SK-N-SH (cell line): ENCODE measurements at regions not wholly inside any gene's neighbourhood (a gene's known extent, or its start where the extent isn't known, plus 50 kb on each side); places are given as distances from the start of the nearest gene placed in this dataset.

Source experiments
- CTCF ChIA-PET: fragments of 300-600, 350-600 bp; formaldehyde crosslinking; extraction: SDS; loops from one replicate; lab custom pipeline; 2021; lab: Yijun Ruan, JAX
- POLR2A ChIA-PET: fragments of 350-600 bp; sonication (Branson Sonifier 250); formaldehyde crosslinking; extraction: SDS; loops from one replicate; lab custom pipeline; 2020; ENCODE audit warnings: antibody characterized with exemption, inconsistent platforms; lab: Yijun Ruan, JAX
- DNase-seq: peaks from one replicate; pipeline ENCODE4 v3.0.0; 2012
- H2AFZ ChIP-seq: fragments of 200-600 bp; sonication (generic); 2 replicates; pipeline ENCODE4 v1.8.1; 2016; ENCODE audit warnings: antibody characterized with exemption, mild to moderate bottlenecking, low read depth
- H3F3A ChIP-seq: fragments of 200-600 bp; sonication (generic); replicated peaks from 2 replicates; pipeline ENCODE3; 2016; ENCODE audit warnings: antibody characterized with exemption, mild to moderate bottlenecking; ENCODE audit not compliant: insufficient read depth
- H3K27ac ChIP-seq, 2 experiments: fragments of 200-500 bp in 1 of 2; fragments of 200-600 bp in 1 of 2; sonication (Bioruptor generic) in 1 of 2; sonication (generic), shearing (Covaris generic) in 1 of 2; 2 replicates each; pipeline versions ENCODE4 v1.5.1 to v1.6.1; 2014 to 2016; ENCODE audit warnings: low read depth in 2 of 2, inconsistent platforms in 1 of 2, low read length in 1 of 2, mild to moderate bottlenecking in 1 of 2, mixed read lengths in 1 of 2
- H3K27me3 ChIP-seq: fragments of 200-600 bp; sonication (generic), shearing (Covaris generic); 2 replicates; pipeline ENCODE4 v1.6.1; 2016; ENCODE audit warnings: mixed run types; ENCODE audit not compliant: insufficient read depth
- H3K36me3 ChIP-seq, 2 experiments: fragments of 200-500 bp in 1 of 2; fragments of 200-600 bp in 1 of 2; sonication (Bioruptor generic) in 1 of 2; sonication (generic) in 1 of 2; replicated peaks in 1 of 2; 2 replicates each; pipeline versions ENCODE3 to v1.5.1; 2014 to 2016; ENCODE audit warnings: low read length in 1 of 2, mild to moderate bottlenecking in 1 of 2; ENCODE audit not compliant: insufficient read depth in 2 of 2, control insufficient read depth in 1 of 2
- H3K4me1 ChIP-seq, 2 experiments: fragments of 200-500 bp in 1 of 2; fragments of 200-600 bp in 1 of 2; sonication (Bioruptor generic) in 1 of 2; sonication (generic), shearing (Covaris generic) in 1 of 2; 2 replicates each; pipeline versions ENCODE4 v1.5.1 to v1.6.1; 2014 to 2016; ENCODE audit warnings: low read depth in 1 of 2, low read length in 1 of 2, mixed run types in 1 of 2; ENCODE audit not compliant: insufficient read depth in 2 of 2, control insufficient read depth in 1 of 2
- H3K4me2 ChIP-seq: fragments of 200-600 bp; sonication (generic), shearing (Covaris generic); 2 replicates; pipeline ENCODE4 v1.6.1; 2017; ENCODE audit warnings: mixed run types
- H3K4me3 ChIP-seq, 2 experiments: fragments of 200-500 bp in 1 of 2; fragments of 200-600 bp in 1 of 2; sonication (Bioruptor generic) in 1 of 2; sonication (generic), shearing (Covaris generic) in 1 of 2; 2 replicates each; pipeline versions ENCODE4 v1.5.1 to v1.8.1; 2014 to 2016; ENCODE audit warnings: low read depth in 2 of 2, inconsistent platforms in 1 of 2, low read length in 1 of 2, mild to moderate bottlenecking in 1 of 2, mixed read lengths in 1 of 2, moderate library complexity in 1 of 2
- H3K79me2 ChIP-seq: fragments of 200-600 bp; sonication (generic); 2 replicates; pipeline ENCODE4 v1.8.1; 2017; ENCODE audit warnings: mild to moderate bottlenecking; ENCODE audit not compliant: insufficient read depth
- H3K9ac ChIP-seq: fragments of 200-600 bp; sonication (generic); 2 replicates; pipeline ENCODE4 v1.6.1; 2017; ENCODE audit warnings: mixed run types
- H3K9me2 ChIP-seq: fragments of 200-600 bp; sonication (generic); 2 replicates; pipeline ENCODE4 v1.6.1; 2017; ENCODE audit warnings: mixed run types
- H3K9me3 ChIP-seq: fragments of 200-600 bp; sonication (generic); 2 replicates; pipeline ENCODE4 v1.6.1; 2017; ENCODE audit warnings: mixed run types, mild to moderate bottlenecking, moderate library complexity
- H4K20me1 ChIP-seq: fragments of 200-600 bp; sonication (generic); 2 replicates; pipeline ENCODE4 v1.6.1; 2017; ENCODE audit warnings: mild to moderate bottlenecking, mixed run types; ENCODE audit not compliant: insufficient read depth
- CHD2 ChIP-seq: fragments of 150-350 bp; IDR thresholded peaks from 2 replicates; pipeline ENCODE4 v1.6.1; 2018; ENCODE audit warnings: low read length; ENCODE audit not compliant: partially characterized antibody
- ELF1 ChIP-seq: IDR thresholded peaks from 2 replicates; pipeline ENCODE4 v1.4.0; 2012
- FOXJ3 ChIP-seq: sonication (generic); formaldehyde crosslinking; IDR thresholded peaks from 2 replicates; pipeline ENCODE4 v1.5.1; 2020; ENCODE audit warnings: mild to moderate bottlenecking, missing genetic modification reagents
- MAX ChIP-seq: IDR thresholded peaks from 2 replicates; pipeline ENCODE4 v1.4.0; 2012; ENCODE audit warnings: low read depth
- MXI1 ChIP-seq: IDR thresholded peaks from 2 replicates; pipeline ENCODE4 v1.6.1; 2012; ENCODE audit warnings: mild to moderate bottlenecking, low read depth, low read length, improper control_type of control experiment
- NFIC ChIP-seq: IDR thresholded peaks from 2 replicates; pipeline ENCODE4 v1.4.0; 2012; ENCODE audit warnings: borderline replicate concordance
- POLR2AphosphoS5 ChIP-seq: IDR thresholded peaks from 2 replicates; pipeline ENCODE4 v1.6.1; 2012; ENCODE audit warnings: low read depth, low read length
- RAD21 ChIP-seq: IDR thresholded peaks from 2 replicates; pipeline ENCODE4 v1.6.1; 2012; ENCODE audit warnings: mild to moderate bottlenecking, low read length
- RFX5 ChIP-seq: IDR thresholded peaks from 2 replicates; pipeline ENCODE4 v1.6.1; 2012; ENCODE audit warnings: mild to moderate bottlenecking, improper control_type of control experiment, low read length
- RXRA ChIP-seq: IDR thresholded peaks from 2 replicates; pipeline ENCODE4 v1.4.0; 2012; ENCODE audit warnings: low read depth, mild to moderate bottlenecking, borderline replicate concordance
- SIN3A ChIP-seq: IDR thresholded peaks from 2 replicates; pipeline ENCODE4 v1.6.1; 2012; ENCODE audit warnings: low read depth, mild to moderate bottlenecking, low read length, moderate library complexity, borderline replicate concordance
- TAF1 ChIP-seq: IDR thresholded peaks from 2 replicates; pipeline ENCODE4 v1.6.1; 2012; ENCODE audit warnings: low read depth, mild to moderate bottlenecking, low read length, moderate library complexity, borderline replicate concordance
- TCF12 ChIP-seq: IDR thresholded peaks from 2 replicates; pipeline ENCODE4 v1.4.0; 2012
- YY1 ChIP-seq: IDR thresholded peaks from 2 replicates; pipeline ENCODE4 v1.4.0; 2012; ENCODE audit warnings: low read depth, mild to moderate bottlenecking
- WGBS: methylation state at CpG from one replicate; pipeline ENCODE4 v1.1.6; 2017; ENCODE audit warnings: low lambda C conversion rate; 5-methylcytosine and 5-hydroxymethylcytosine counted together
- TF ChIP-seq, protein P1 (sequence below): fragments of 200-600 bp; sonication (generic); IDR thresholded peaks from 2 replicates; pipeline ENCODE4 v1.6.1; 2017; ENCODE audit warnings: antibody characterized with exemption, mild to moderate bottlenecking, moderate library complexity
- TF ChIP-seq, protein P2 (sequence below): fragments of 150-350 bp; IDR thresholded peaks from 2 replicates; pipeline ENCODE4 v1.6.1; 2017; ENCODE audit warnings: antibody characterized with exemption, low read length, low read depth, borderline replicate concordance

DNA sequence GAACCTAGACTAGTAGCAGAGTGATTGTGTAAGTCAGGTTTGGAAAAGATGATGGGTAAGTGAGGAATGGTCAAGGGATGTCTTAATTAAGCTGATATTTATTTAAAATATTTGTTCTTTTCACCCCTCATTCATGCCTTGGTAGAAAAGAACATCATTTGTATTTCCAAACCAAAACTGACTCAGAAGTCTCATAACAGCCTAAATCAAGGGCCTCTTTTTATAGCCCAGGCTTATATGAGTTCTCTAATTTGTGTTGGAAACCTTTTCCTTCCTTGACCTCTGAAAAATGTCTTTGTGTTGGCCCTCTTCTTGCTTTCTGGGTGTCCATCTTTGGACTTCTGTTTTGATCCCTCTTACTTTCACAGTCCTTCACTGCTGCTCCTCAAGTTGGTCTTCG, 1428.2 kb downstream of the MRPL39 start (continued):
- TF ChIP-seq MAX (no peak), FOXJ3 (CRISPR knock-in tag) (no peak), RFX5 (no peak), RAD21 (no peak)

DNA sequence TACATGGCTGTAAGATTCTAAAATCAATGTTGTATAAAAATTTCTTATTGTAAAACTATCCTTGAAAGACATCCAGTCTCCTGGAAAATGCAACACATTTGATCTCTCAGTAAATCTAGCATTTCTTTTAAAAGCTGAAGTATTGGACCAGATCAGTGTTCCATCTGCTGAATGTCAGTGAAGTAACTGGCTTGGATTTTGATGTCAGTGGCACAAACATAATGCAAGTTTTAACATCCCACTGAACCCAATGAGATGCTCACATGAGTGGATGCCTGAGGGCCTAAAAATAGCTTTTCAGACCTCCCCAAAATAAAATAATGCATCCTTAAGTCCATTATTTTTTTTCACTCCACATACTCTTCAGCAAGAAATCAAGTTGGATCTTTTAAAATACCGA, 1432.2 kb downstream of the MRPL39 start:
- Histone ChIP-seq H2AFZ (no peak overlapping the region), H3K79me2 (no peaks in the 10 kb centered on the region), H3K27ac (no peak overlapping the region), H3K36me3 (no peaks in the 10 kb centered on the region), H3K9me3 (no peaks in the 10 kb centered on the region)
- no peak for TF ChIP-seq RFX5
- TF ChIP-seq MXI1: no peak
- no peak for TF ChIP-seq ELF1
- no peak for TF ChIP-seq TCF12
- TF ChIP-seq MAX: no peak
- TF ChIP-seq RXRA: no peak
- no peak for TF ChIP-seq YY1
- no peak for TF ChIP-seq CHD2
- TF ChIP-seq TAF1: no peak
- TF ChIP-seq, protein P1, sequence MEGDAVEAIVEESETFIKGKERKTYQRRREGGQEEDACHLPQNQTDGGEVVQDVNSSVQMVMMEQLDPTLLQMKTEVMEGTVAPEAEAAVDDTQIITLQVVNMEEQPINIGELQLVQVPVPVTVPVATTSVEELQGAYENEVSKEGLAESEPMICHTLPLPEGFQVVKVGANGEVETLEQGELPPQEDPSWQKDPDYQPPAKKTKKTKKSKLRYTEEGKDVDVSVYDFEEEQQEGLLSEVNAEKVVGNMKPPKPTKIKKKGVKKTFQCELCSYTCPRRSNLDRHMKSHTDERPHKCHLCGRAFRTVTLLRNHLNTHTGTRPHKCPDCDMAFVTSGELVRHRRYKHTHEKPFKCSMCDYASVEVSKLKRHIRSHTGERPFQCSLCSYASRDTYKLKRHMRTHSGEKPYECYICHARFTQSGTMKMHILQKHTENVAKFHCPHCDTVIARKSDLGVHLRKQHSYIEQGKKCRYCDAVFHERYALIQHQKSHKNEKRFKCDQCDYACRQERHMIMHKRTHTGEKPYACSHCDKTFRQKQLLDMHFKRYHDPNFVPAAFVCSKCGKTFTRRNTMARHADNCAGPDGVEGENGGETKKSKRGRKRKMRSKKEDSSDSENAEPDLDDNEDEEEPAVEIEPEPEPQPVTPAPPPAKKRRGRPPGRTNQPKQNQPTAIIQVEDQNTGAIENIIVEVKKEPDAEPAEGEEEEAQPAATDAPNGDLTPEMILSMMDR: no peak
- no peak for TF ChIP-seq POLR2AphosphoS5
- TF ChIP-seq NFIC: no peak
- TF ChIP-seq, protein P2, sequence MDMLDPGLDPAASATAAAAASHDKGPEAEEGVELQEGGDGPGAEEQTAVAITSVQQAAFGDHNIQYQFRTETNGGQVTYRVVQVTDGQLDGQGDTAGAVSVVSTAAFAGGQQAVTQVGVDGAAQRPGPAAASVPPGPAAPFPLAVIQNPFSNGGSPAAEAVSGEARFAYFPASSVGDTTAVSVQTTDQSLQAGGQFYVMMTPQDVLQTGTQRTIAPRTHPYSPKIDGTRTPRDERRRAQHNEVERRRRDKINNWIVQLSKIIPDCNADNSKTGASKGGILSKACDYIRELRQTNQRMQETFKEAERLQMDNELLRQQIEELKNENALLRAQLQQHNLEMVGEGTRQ: no peak
- no peak for TF ChIP-seq SIN3A
- TF ChIP-seq, all 33 proteins: peak for 0
- Histone ChIP-seq H3K4me1 (no peaks in the 10 kb centered on the region), H3K4me2 (no peak overlapping the region), H3K4me3 (no peak overlapping the region), H3F3A (no peaks in the 10 kb centered on the region), H3K27me3 (no peaks in the 10 kb centered on the region), H3K9ac (no peak overlapping the region), H4K20me1 (no peaks in the 10 kb centered on the region), H3K9me2 (no peaks in the 10 kb centered on the region; the same call in 1 of the 2 replicates)
- CTCF ChIA-PET: no interaction called here
- POLR2A ChIA-PET: no interaction called here
- WGBS: 71% methylated on average over 1 of the region's 1 CpG
- no peak for DNase-seq
